ENCODE measurements at regions not wholly inside any gene's neighbourhood (a gene's known extent, or its start where the extent isn't known, plus 50 kb on each side); places are given as distances from the start of the nearest gene placed in this dataset.

GRCh38 chr6:25024821-25025220 is 89.1 kb upstream of the RIPOR2 start:
- TF ChIP-seq POLR2A (IDR thresholded peaks at IDR 0.05; ENCODE audit: low read depth, low read length): no peak
- TF ChIP-seq POLR2AphosphoS5 (IDR thresholded peaks at IDR 0.05; ENCODE audit: low read depth, low read length): no peak
